Thyroid gland (tissue), 4 donors: ENCODE measurements at regions not wholly inside any gene's neighbourhood (a gene's known extent, or its start where the extent isn't known, plus 50 kb on each side); places are given as distances from the start of the nearest gene placed in this dataset.

Source experiments
- POLR2A ChIP-seq, 2 donors: fragments of 450-650 bp; IDR thresholded peaks; one replicate each; pipeline ENCODE4 v1.6.1; 2017; ENCODE audit warnings: antibody characterized with exemption in 2 of 2, mild to moderate bottlenecking in 2 of 2, moderate library complexity in 1 of 2
- TF ChIP-seq, protein P1 (sequence below), 6 experiments: fragments of 200-600 bp in 3 of 6; fragments of 450-650 bp in 3 of 6; sonication (generic) in 3 of 6; IDR thresholded peaks; one replicate each; pipeline ENCODE4 v1.5.1; 2016 to 2019; ENCODE audit warnings: antibody characterized with exemption in 6 of 6, mild to moderate bottlenecking in 2 of 6, inconsistent platforms in 1 of 6, moderate library complexity in 1 of 6

DNA sequence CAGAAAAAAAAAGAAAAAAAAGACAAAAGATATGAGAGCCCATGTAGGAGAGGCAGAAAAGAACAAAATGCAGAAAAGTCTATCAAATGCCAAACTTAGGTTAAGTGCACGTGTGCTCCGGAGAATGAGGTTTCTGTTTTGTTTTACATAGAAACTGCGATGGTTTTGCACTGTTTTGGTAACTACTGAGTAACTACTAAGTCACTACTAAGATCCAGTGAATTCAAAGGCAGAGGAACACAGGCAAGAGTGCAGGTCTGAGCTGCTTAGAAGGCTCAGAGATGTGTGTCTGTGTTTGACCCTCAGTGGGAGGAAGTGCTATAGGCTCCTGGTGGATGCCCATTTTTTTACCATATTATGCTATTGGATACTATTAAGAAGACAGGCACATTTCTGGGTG, 299.3 kb downstream of the NDFIP2 start:
- TF ChIP-seq, protein P1, sequence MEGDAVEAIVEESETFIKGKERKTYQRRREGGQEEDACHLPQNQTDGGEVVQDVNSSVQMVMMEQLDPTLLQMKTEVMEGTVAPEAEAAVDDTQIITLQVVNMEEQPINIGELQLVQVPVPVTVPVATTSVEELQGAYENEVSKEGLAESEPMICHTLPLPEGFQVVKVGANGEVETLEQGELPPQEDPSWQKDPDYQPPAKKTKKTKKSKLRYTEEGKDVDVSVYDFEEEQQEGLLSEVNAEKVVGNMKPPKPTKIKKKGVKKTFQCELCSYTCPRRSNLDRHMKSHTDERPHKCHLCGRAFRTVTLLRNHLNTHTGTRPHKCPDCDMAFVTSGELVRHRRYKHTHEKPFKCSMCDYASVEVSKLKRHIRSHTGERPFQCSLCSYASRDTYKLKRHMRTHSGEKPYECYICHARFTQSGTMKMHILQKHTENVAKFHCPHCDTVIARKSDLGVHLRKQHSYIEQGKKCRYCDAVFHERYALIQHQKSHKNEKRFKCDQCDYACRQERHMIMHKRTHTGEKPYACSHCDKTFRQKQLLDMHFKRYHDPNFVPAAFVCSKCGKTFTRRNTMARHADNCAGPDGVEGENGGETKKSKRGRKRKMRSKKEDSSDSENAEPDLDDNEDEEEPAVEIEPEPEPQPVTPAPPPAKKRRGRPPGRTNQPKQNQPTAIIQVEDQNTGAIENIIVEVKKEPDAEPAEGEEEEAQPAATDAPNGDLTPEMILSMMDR (IDR thresholded peaks at IDR 0.05): no peak
- TF ChIP-seq POLR2A (IDR thresholded peaks at IDR 0.05): no peak
